GM21737 (cell line): ENCODE measurements at regions not wholly inside any gene's neighbourhood (a gene's known extent, or its start where the extent isn't known, plus 50 kb on each side); places are given as distances from the start of the nearest gene placed in this dataset.
"Not testable (repeated sequence)": the region's sequence is repeated elsewhere in the genome, so short reads cannot be mapped to it uniquely, and the experiment has no call there.

ENCODE experiments used
- ATAC-seq: cut with Tn5 transposase; IDR thresholded peaks from one replicate; pipeline ENCODE4 v1.9.1; 2021; ENCODE audit warnings: mild to moderate bottlenecking, moderate library complexity; ENCODE audit not compliant: unreplicated experiment

- ATAC-seq, result not testable (repeated sequence)
These were observed 268.6 kb upstream of the SATB1 start for GRCh38 chr3:18693588-18694329.

- ATAC-seq, result no peak
These were observed 262.1 kb upstream of the SATB1 start for GRCh38 chr3:18687286-18687685.

GRCh38 chr3:18683900-18684299 is 258.8 kb upstream of the SATB1 start:
- no peak for ATAC-seq

- no peak for ATAC-seq
These were observed 256.7 kb upstream of the SATB1 start for GRCh38 chr3:18681818-18682345.

GRCh38 chr3:18680758-18681157 is 255.6 kb upstream of the SATB1 start:
- no peak for ATAC-seq

- ATAC-seq, result no peak
These were observed 254.1 kb upstream of the SATB1 start for GRCh38 chr3:18679238-18679637.

- ATAC-seq, result no peak
These were observed 250.1 kb upstream of the SATB1 start for GRCh38 chr3:18675197-18675596.

- no peak for ATAC-seq
These were observed 247.4 kb upstream of the SATB1 start for GRCh38 chr3:18672561-18672960.

- no peak for ATAC-seq
These were observed 245.6 kb upstream of the SATB1 start for GRCh38 chr3:18670759-18671158.

- ATAC-seq, result no peak
These were observed 244.2 kb upstream of the SATB1 start for GRCh38 chr3:18669374-18669773.

- ATAC-seq, result no peak
These were observed 242.4 kb upstream of the SATB1 start for GRCh38 chr3:18667552-18667951.

- ATAC-seq, result no peak
These were observed 241.5 kb upstream of the SATB1 start for GRCh38 chr3:18666655-18667054.

- no peak for ATAC-seq
These were observed 234.9 kb upstream of the SATB1 start for GRCh38 chr3:18660059-18660458.

- no peak for ATAC-seq
These were observed 233.0 kb upstream of the SATB1 start for GRCh38 chr3:18657858-18658820.

- no peak for ATAC-seq
These were observed 231.7 kb upstream of the SATB1 start for GRCh38 chr3:18656866-18657265.

GRCh38 chr3:18656410-18656809 is 231.3 kb upstream of the SATB1 start:
- ATAC-seq, result no peak

GRCh38 chr3:18655827-18656226 is 230.7 kb upstream of the SATB1 start:
- ATAC-seq, result no peak

GRCh38 chr3:18652781-18653180 is 227.6 kb upstream of the SATB1 start:
- no peak for ATAC-seq

GRCh38 chr3:18650731-18651130 is 225.6 kb upstream of the SATB1 start:
- ATAC-seq, result no peak

- ATAC-seq, result peak; percentile 79
These were observed 224.7 kb upstream of the SATB1 start for GRCh38 chr3:18649666-18650363.

- no peak for ATAC-seq
These were observed 223.8 kb upstream of the SATB1 start for GRCh38 chr3:18648868-18649462.
